ENCODE measurements at regions not wholly inside any gene's neighbourhood (a gene's known extent, or its start where the extent isn't known, plus 50 kb on each side); places are given as distances from the start of the nearest gene placed in this dataset.

- intact Hi-C loops (cut with micrococcal nuclease; ENCODE audit: unreplicated experiment): no loop called here
- no peaks in the 10 kb centered on the region for H4K20me1 ChIP-seq (ENCODE audit: control insufficient read depth, insufficient read depth)
- FAIRE-seq (no peak), ATAC-seq (no peak), DNase-seq (ENCODE audit: low read depth, low spot score) (no peak)
- CTCF ChIA-PET: no interaction called here
- H3K4me1 ChIP-seq (ENCODE audit: control insufficient read depth, insufficient read depth, low read length): no peaks in the 10 kb centered on the region
- no peaks in the 10 kb centered on the region for H3K9me3 ChIP-seq (replicated peaks; ENCODE audit: control insufficient read depth, insufficient read depth, low read length)
- H3K9ac ChIP-seq (ENCODE audit: control insufficient read depth, insufficient read depth, low read length): no peak overlapping the region
- H3K36me3 ChIP-seq (ENCODE audit: control insufficient read depth in 2 of 2, insufficient read depth in 2 of 2, low read length in 1 of 2): no peaks in the 10 kb centered on the region
- BruUV-seq (replicated peaks): no TSS peak
- SMC1A ChIA-PET (ENCODE audit: uncharacterized antibody, unreplicated experiment): no interaction called here
- POLR2A ChIA-PET: no interaction called here
- H3K4me2 ChIP-seq (ENCODE audit: control insufficient read depth, insufficient read depth): no peak overlapping the region
- 87% methylated on average over 1 of the region's 1 CpG for WGBS (ENCODE audit: insufficient coverage, insufficient replicate concordance, low lambda C conversion rate, missing lambda C conversion rate)
- in situ Hi-C loops (cut with MboI): no loop called here
- H3K4me3 ChIP-seq: no peak overlapping the region
- H3K27me3 ChIP-seq (replicated peaks in 1 of 2; ENCODE audit: control insufficient read depth in 2 of 2, insufficient read depth in 2 of 2, low read length in 1 of 2): no peaks in the 10 kb centered on the region
- H3K79me2 ChIP-seq (ENCODE audit: control insufficient read depth, insufficient read depth, low read length): no peaks in the 10 kb centered on the region
- no peak overlapping the region for H2AFZ ChIP-seq (ENCODE audit: control insufficient read depth, low read depth, low read length)
- RAD21 ChIA-PET (ENCODE audit: unreplicated experiment): no interaction called here
- H3K27ac ChIP-seq (ENCODE audit: control insufficient read depth, insufficient read depth): no peak overlapping the region
- TF ChIP-seq PML (IDR thresholded peaks at IDR 0.05; ENCODE audit: low read length) (no peak), ZNF207 (IDR thresholded peaks at IDR 0.05; ENCODE audit: borderline replicate concordance) (no peak), HDGF (IDR thresholded peaks at IDR 0.05) (no peak)
Measured at GRCh38 chr3:64919934-64920333, 232.1 kb upstream of the ADAMTS9 start.

- ChIA-PET CTCF (no interaction called here), SMC1A (ENCODE audit: uncharacterized antibody, unreplicated experiment) (no interaction called here), POLR2A (no interaction called here), RAD21 (ENCODE audit: unreplicated experiment) (no interaction called here)
- H3K79me2 ChIP-seq (ENCODE audit: control insufficient read depth, insufficient read depth, low read length): no peaks in the 10 kb centered on the region
- intact Hi-C loops (cut with micrococcal nuclease; ENCODE audit: unreplicated experiment) (no loop called here), in situ Hi-C loops (cut with MboI) (no loop called here)
- H3K9me3 ChIP-seq (replicated peaks; ENCODE audit: control insufficient read depth, insufficient read depth, low read length): no peaks in the 10 kb centered on the region
- H3K36me3 ChIP-seq (ENCODE audit: control insufficient read depth in 2 of 2, insufficient read depth in 2 of 2, low read length in 1 of 2): no peaks in the 10 kb centered on the region
- H3K4me3 ChIP-seq: no peak overlapping the region
- BruUV-seq (replicated peaks): no TSS peak
- DNase-seq (ENCODE audit: low read depth, low spot score) (no peak), FAIRE-seq (no peak), ATAC-seq (no peak)
- H3K27me3 ChIP-seq (replicated peaks in 1 of 2; ENCODE audit: control insufficient read depth in 2 of 2, insufficient read depth in 2 of 2, low read length in 1 of 2): no peaks in the 10 kb centered on the region
- no peak overlapping the region for H3K27ac ChIP-seq (ENCODE audit: control insufficient read depth, insufficient read depth)
- TF ChIP-seq CREM (IDR thresholded peaks at IDR 0.05; ENCODE audit: low read depth): no peak
- TF ChIP-seq ETV6 (conservative IDR thresholded peaks at IDR 0.05 in 1 of 2, IDR thresholded peaks at IDR 0.05 in 1 of 2; ENCODE audit: borderline replicate concordance in 1 of 2, low read depth in 1 of 2): 0 out of 4 replicates have a peak, but pooled peaks of 1 of the 2 experiments have one; percentile 14
- H2AFZ ChIP-seq (ENCODE audit: control insufficient read depth, low read depth, low read length): no peak overlapping the region
- no peaks in the 10 kb centered on the region for H3K4me1 ChIP-seq (ENCODE audit: control insufficient read depth, insufficient read depth, low read length)
- H4K20me1 ChIP-seq (ENCODE audit: control insufficient read depth, insufficient read depth): no peaks in the 10 kb centered on the region
- no peak overlapping the region for H3K4me2 ChIP-seq (ENCODE audit: control insufficient read depth, insufficient read depth)
- H3K9ac ChIP-seq (ENCODE audit: control insufficient read depth, insufficient read depth, low read length): no peak overlapping the region
Measured at GRCh38 chr3:64918989-64919388, 231.2 kb upstream of the ADAMTS9 start.

All from GM12878 (cell line).